HL-60 (cell line): ENCODE measurements at regions not wholly inside any gene's neighbourhood (a gene's known extent, or its start where the extent isn't known, plus 50 kb on each side); places are given as distances from the start of the nearest gene placed in this dataset.

Experiments
- SPI1 ChIP-seq: IDR thresholded peaks from 2 replicates; pipeline ENCODE4 v1.6.1; 2012; ENCODE audit warnings: low read depth, mild to moderate bottlenecking, borderline replicate concordance
- TF ChIP-seq, protein P1 (sequence below): IDR thresholded peaks from one replicate; pipeline ENCODE4 v1.5.1; 2011; ENCODE audit warnings: low read length, control low read depth, inconsistent platforms; ENCODE audit not compliant: insufficient read depth

DNA sequence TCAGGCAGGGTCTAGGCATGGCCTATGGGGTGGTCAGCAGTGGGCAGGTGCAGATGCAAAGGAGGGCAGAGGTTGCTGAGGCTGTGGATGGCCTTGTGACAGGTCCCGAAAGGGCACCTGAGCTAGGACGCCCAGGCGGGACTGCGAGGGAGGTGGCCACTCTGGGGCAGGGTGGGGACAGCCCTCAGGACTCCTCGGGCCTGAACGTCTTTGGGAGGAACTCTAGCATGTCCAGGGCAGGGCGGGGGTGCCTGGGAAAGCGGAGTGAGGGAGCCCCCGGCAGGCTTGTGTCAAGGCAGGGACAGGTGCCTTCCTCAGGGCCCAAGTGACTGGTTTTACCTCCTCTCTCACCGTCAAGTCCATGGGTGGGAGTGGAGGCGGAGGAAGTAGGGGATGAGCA lies 125.4 kb upstream of the WNT4 start:
- TF ChIP-seq, protein P1, sequence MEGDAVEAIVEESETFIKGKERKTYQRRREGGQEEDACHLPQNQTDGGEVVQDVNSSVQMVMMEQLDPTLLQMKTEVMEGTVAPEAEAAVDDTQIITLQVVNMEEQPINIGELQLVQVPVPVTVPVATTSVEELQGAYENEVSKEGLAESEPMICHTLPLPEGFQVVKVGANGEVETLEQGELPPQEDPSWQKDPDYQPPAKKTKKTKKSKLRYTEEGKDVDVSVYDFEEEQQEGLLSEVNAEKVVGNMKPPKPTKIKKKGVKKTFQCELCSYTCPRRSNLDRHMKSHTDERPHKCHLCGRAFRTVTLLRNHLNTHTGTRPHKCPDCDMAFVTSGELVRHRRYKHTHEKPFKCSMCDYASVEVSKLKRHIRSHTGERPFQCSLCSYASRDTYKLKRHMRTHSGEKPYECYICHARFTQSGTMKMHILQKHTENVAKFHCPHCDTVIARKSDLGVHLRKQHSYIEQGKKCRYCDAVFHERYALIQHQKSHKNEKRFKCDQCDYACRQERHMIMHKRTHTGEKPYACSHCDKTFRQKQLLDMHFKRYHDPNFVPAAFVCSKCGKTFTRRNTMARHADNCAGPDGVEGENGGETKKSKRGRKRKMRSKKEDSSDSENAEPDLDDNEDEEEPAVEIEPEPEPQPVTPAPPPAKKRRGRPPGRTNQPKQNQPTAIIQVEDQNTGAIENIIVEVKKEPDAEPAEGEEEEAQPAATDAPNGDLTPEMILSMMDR, result no peak
- TF ChIP-seq SPI1, result no peak
